GM21367 (cell line): ENCODE measurements at regions not wholly inside any gene's neighbourhood (a gene's known extent, or its start where the extent isn't known, plus 50 kb on each side); places are given as distances from the start of the nearest gene placed in this dataset.

ENCODE experiments used
- ATAC-seq: cut with Tn5 transposase; IDR thresholded peaks from one replicate; pipeline ENCODE4 v1.9.1; 2021; ENCODE audit not compliant: unreplicated experiment

DNA sequence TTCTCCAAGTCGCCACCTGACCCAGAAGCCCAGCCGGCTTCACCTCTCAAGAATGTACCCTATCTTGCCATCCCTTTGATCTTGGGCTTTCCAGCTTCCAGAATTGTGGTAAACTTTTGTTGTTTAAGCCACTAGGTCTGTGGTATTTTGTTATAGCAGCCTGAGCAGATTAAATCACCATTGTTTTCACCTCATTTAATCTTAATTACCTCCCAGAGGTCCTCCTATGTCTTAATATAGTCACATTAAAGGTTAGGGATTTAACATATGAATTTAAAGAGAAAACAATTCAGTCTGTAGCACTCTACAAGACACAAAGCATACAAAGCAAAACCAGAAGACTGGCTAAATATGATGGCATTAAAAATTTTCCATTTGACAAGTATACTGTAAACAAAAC lies 123.4 kb upstream of the CADM2 start:
- ATAC-seq, result no peak

DNA sequence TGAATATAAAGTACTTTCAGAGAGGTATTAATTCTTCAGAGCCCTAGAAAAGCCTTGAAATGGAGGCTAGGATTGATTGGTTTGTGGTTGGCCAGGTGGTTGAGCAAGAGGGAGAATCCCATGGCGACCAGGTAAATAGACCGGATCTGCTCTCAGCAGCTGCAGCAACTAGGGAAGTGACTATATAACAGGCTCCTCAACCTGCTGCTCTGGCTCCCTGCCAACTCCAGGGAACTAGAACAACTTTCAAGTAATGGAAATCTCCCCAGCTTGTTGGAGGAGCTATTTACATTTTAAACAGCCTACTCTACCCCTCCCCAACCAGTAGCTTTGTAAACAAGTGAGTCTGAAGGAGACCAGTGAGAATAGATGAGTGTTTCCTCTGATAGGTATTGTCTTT lies 121.8 kb upstream of the CADM2 start:
- no peak for ATAC-seq

DNA sequence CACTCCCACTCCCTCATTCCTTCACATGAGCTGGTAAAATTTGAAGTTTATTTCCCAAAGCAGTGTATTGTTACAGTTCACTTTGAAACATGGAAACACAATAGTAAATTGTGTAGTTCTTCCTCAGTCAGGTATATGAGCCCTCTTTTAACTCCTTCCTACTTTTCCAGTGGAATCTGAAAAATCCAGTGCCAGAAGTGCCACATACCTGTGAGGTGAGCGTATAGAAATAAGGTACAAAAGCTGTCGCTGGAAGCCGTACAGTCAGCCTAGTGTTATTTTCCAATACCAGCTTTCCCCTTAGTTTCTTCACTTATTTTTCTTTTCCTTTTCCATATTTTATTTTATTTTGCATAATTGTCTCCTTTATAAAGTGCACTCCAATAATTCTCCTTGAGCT lies 81.7 kb upstream of the CADM2 start:
- ATAC-seq, result no peak

DNA sequence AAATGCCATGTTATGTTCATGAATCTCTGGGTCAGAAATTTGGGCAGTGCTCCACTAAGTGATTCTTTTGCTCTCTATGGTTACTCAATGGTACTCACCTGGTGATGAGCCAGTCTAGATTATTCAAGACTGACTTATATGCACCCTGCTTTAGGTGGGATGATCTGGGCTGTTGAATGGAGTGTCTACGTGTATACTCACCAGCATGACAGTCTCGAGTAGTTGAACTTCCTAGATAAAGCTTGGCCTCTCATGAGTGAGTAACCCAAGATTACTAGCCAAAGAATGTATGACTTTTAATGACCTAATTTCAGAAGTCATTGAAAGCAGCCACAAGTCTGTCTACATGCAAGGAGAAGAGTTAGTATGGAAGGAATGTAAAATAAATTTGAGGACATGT lies 77.5 kb upstream of the CADM2 start:
- ATAC-seq, result no peak

DNA sequence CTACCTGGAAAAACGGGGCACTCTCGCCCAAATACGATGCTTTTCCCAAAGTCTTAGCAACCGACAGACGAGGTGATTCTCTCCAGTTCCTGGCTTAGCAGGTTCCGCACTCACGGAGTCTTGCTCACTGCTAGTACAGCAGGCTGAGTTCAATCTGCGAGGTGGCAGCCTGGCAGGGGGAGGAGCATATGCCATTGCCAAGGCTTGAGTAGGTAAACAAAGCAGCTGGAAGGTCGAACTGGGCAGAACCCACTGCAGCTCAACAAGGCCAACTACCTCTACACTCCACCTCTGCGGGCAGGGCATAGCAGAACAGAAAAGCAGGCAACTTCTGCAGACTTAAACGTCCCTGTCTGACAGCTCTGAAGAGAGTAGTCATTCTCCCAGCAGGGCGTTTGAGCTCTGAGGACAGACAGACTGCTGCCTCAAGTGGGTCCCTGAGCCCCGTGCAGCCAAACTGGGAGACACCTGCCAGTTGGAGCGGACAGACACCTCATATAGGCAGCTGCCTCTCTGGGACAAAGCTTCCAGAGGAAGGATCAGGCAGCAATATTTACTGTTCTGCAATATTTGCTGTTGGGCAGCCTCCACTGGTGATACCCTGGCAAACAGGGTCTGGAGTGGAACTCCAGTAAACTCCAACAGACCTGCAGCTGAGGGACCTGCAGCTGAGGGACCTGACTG lies 73.4 kb upstream of the CADM2 start:
- no peak for ATAC-seq

DNA sequence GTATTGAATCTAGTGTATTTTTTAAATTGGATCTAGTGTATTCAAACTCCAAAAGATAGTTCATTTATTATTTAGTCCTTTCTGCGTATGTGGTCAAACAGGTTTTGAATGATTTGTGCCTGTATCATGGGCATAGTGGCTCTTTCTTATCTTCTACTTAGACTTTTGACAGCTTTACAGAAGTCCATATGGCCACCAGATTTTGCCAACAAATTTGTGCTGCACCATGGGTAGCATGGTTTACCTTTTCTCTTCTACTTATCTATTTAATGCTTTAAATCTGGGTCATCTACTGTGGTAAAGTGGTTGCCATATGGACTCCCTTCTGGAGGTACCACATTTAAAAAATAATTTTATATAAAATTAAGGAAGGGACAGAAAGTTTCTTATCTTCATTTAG lies 66.9 kb upstream of the CADM2 start:
- no peak for ATAC-seq

DNA sequence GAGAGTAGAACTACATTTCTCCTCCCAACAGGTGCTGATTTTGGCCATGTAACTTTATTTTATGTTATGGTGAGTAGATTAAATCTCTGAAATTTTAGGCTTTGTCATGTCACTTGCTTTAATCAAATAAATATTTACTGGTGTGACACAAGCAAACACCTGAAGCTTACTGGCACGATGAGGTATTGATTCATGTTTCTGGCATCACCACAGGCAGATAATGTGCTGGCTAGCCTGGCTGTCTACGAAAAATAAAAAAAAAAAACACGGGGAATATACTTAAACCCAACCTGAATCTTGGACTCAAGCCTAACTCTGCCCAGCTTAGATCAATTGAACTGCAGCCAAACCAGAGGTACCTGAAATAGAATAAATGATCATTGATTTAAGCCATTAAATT lies 65.6 kb upstream of the CADM2 start:
- no peak for ATAC-seq

DNA sequence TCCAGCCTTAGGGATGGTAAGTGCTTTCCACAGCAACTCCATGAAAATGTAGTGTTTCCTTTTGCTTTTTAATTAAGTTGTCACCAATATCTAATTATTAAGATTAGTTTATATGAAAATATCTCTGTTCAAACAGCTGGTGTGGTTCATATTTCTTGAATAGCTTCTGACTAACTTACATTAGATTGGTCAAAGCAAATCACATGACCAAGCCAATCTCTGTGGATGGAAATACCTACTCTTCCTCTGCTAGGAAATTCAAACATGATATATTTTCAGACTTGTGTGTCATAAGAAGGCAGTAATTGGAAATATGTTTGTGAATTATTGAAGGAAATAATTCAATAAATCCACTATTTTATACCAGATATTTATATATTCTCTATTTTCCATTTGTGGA lies 54.6 kb upstream of the CADM2 start:
- no peak for ATAC-seq

DNA sequence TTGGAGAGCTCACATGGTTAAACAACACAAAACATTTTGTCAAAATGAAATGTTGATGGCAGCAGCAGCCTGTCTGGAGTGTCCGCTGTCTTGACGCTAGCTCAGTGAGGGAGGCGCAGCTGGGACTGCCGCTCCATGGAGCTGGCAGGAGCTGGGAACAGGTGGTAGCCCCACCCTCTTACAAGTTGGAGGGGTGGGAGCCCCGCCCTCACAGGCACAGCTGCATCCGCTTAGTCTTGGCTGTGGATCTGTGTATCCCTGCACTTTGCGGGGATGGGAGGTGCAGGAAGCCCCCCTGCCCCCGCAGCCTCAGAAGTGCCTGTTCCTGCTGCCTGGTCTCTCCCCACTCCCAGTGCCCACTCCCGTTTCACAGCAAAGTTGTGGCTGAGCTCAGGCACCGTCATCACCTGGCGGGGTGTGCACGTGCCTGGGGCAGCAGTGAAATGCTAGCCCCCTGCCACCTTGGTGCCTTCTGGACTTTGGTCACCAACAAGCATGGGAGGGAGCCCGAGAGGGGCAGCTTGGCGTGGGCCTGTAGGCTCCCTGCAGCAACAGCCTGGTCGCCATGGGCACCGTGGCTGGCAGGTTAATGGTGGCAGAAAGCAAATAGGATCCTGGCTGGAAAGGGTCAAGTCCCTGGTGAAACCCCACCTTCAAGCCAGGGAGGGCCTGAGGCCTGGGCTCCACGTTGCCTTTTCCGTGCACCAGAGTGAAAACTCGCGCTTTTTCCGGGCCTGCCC lies 53.8 kb upstream of the CADM2 start:
- no peak for ATAC-seq

DNA sequence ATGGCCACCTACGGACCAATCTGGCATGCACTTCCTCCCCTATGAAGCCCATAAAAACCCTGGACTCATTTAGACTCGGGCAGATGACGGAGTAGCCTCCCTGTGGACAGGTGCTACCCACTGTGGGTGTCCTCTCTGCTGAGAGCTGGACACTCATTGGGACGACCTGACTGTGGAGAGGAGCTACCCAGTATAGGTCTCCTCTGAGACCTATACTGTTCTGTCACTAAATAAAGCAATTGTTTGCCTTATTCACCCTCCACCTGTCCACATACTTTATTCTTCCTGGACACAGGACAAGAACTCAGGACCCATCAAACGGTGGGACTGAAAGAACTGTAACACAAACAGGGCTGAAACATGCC lies 53.3 kb upstream of the CADM2 start:
- ATAC-seq, result no peak

DNA sequence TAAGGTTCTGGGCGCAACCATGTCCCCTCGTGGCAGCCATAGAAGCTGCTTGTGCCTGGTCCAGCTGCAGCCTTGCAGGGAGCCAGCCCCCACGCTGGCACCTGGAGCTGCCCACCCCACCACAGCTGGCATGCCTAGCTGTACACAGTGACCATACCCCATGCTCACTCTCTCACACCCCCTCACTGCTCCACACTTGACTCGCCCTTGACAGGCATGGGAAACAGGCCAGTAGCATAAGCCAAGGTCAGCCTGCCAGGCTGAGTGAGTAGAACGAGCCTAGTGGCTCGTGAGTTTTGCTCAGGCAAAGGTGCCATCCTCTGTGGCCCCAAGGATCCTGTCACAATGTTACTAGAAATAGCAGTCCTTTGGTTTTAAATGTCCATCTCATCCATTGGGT lies 52.7 kb upstream of the CADM2 start:
- ATAC-seq, result no peak
